Inflammatory macrophage (primary cell): ENCODE measurements at regions not wholly inside any gene's neighbourhood (a gene's known extent, or its start where the extent isn't known, plus 50 kb on each side); places are given as distances from the start of the nearest gene placed in this dataset.
"Not testable (repeated sequence)": the region's sequence is repeated elsewhere in the genome, so short reads cannot be mapped to it uniquely, and the experiment has no call there.

ENCODE experiments used
- DNase-seq, 2 donors: peaks; one replicate each; pipeline ENCODE4 v3.0.0-alpha.2; 2020 to 2022

- DNase-seq = no peak
Observed at GRCh38 chr14:35174342-35174741, 52.0 kb downstream of the PRORP start.

GRCh38 chr14:35180179-35180578, 57.8 kb downstream of the PRORP start:
- DNase-seq = no peak

- peak; percentile 8 to 19 for DNase-seq
Observed at GRCh38 chr14:35184891-35185290, 62.5 kb downstream of the PRORP start.

DNA sequence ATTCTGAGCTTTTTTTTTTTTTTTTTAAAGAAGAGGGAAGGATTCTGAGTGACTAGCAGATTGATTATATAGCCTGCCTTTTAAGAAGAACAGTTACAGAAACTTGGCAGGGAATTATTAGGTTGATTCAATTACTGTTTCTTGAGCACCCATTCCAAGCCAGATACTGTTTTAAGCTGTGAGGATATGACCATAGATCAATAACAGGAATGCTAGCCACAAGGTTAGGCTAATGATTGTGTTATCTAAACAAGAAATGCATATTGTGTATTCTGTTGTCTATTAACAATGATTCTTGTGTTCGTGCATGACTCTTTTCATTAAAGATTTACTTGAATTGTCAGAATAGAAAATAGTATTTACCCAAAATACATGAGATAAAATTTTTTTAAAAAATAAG, 67.1 kb downstream of the PRORP start:
- DNase-seq = no peak

DNA sequence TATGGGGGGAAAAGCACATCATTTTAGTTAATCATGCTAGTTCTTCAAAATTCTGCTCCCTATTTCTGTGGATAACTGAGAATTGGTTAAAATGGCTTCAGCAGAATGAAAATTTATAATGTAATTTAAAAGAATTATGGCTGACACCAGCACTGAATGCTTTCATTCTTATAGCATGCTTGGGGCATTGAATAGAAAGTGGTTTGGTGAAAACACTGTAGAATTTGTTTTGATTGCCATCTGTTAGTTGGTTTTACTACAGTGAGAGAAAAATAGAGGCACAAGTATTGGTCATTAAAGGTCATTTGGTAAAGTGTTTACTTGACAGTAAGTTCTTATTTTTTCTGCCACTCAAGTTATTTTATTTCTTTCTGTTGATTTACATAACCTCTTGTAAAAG, 70.8 kb downstream of the PRORP start:
- DNase-seq = no peak

DNA sequence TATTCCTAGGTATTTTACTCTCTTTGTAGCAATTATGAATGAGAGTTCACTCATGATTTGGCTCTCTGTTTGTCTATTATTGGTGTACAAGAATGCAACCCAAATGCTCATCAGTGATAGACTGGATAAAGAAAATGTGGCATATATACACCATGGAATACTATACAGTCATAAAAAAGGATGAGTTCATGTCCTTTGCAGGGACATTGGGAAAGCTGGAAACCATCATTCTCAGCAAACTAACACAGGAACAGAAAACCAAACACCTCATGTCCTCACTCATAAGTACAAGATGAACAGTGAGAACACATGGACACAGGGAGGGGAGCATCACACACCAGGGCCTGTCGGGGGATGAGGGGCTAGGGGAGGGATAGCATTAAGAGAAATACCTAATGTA, 71.8 kb downstream of the PRORP start:
- DNase-seq = not testable (repeated sequence)

- DNase-seq = peak; percentile 56 to 62
Observed at GRCh38 chr14:35196571-35196970, 74.2 kb downstream of the PRORP start.

GRCh38 chr14:35197015-35197414, 74.7 kb downstream of the PRORP start:
- peak; percentile 5 to 12 for DNase-seq

GRCh38 chr14:35201066-35201465, 78.7 kb downstream of the PRORP start:
- DNase-seq = peak; percentile 15 to 37

GRCh38 chr14:35202195-35202594, 79.8 kb downstream of the PRORP start:
- DNase-seq = peak in 1 of 2 donors; percentile 30

DNA sequence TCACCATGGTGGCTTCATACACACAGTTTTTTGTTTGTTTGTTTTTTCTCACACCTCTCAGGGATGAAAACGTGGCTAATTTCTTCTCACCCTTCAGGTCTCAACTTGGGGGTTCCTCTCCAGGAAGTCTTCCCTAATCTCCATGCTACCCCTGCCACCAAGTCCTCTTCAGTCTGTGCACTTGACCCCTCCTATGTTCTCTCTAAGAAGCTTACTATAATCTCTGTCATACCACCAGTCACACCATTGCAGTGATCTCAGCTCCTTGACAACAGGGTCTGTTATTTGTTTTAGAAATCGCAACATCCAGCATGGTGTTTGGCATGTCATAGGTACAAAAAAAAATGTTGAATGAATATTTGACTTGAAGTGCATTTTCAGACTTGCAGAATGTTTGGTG, 83.4 kb downstream of the PRORP start:
- no peak for DNase-seq

GRCh38 chr14:35211067-35211466, 81.1 kb upstream of the PSMA6 start:
- DNase-seq = no peak

DNA sequence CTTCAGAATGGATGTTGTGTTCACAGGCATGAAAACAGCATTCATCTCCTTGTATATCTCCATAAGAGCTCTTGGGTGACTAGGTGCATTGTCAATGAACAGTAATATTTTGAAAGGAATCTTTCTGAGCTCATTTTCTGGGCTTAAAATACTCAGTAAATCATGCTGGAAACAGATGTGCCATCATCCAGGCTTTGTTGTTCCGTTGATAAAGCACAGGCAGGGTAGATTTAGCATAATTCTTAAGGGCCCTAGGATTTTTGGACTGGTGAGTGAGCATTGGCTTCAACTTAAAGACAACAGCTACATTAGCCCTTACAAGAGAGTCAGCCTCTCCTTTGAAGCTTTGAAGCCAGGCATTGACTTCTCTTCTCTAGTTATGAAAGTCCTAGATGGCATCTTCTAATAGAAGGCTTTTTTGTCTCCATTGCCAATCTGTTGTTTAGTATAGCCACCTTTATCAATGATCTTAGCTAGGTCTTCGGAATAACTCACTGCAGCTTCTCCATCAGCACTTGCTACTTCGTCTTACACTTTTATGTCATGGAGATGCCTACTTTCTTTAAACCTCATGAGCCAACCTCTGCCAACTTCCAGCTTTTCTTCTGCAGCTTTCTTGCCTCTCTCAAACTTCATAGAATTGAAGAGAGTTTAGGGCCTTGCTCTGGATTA, 79.6 kb upstream of the PSMA6 start:
- no peak for DNase-seq

- no peak for DNase-seq
Observed at GRCh38 chr14:35213143-35213788, 78.9 kb upstream of the PSMA6 start.

DNA sequence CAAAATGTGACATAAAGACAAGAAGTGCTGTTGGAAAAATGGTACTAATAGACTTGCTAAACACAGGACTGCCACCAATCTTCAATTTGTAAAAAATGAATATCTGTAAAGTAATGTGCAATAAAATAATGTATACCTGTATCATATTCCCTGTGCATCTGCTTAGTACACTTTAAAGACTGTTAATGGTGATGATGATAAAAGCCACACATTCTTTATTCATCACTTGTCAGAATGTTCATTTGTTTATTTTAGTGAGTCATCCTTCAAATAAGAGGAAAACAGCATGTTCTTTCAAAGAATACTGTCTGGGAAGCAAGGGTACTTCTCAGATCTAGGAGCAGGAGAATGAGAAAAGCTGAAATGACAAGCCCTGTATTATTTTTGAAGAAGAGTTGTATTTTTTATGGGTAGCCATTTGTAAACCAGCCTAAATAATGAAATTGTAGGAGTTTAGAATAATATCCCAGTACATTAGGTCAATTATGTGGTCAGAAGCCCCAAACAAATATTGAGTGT, 78.3 kb upstream of the PSMA6 start:
- no peak for DNase-seq

DNA sequence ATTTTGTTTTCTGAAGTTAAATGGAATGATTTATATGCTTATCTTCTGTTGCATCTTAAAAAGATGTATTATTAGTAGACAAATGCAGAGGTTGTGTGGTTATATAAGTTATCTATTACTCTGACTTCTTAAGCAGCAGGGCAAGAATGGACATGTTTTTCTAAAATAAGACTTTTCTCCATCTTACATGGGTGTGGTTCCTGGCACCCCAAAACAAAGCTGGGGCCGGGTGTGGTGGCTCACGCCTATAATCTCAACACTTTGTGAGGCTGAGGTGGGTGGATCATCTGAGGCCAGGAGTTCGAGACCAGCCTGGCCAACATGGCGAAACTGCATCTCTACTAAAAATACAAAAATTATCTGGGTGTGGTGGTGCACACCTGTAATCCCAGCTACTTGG, 77.8 kb upstream of the PSMA6 start:
- DNase-seq = not testable (repeated sequence)

GRCh38 chr14:35215110-35215813, 76.9 kb upstream of the PSMA6 start:
- DNase-seq = peak; percentile 27 to 44

- not testable (repeated sequence) for DNase-seq
Observed at GRCh38 chr14:35218176-35218575, 74.0 kb upstream of the PSMA6 start.

DNA sequence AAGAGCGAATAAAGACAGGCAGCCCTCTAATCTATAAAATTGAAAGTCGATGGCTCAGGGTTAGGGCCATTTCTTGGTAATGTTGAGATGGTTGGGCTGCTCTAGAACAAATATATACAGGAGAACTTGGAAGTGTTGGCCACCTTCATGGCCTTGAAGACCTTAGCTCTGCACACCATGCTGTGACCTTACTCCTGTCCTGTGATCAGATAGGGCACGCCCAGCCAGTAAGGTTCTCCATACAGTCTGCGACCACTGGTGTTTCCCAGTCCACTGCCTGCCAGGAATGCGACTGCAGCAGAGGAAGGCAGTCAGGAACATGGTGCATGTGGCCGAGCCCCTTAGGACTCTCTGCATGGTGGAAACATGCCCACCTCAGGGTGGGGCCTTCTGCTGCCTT, 73.2 kb upstream of the PSMA6 start:
- no peak for DNase-seq

GRCh38 chr14:35220027-35220676, 72.0 kb upstream of the PSMA6 start:
- DNase-seq = no peak

- no peak for DNase-seq
Observed at GRCh38 chr14:35220920-35221319, 71.3 kb upstream of the PSMA6 start.

GRCh38 chr14:35221462-35221861, 70.7 kb upstream of the PSMA6 start:
- DNase-seq = no peak

DNA sequence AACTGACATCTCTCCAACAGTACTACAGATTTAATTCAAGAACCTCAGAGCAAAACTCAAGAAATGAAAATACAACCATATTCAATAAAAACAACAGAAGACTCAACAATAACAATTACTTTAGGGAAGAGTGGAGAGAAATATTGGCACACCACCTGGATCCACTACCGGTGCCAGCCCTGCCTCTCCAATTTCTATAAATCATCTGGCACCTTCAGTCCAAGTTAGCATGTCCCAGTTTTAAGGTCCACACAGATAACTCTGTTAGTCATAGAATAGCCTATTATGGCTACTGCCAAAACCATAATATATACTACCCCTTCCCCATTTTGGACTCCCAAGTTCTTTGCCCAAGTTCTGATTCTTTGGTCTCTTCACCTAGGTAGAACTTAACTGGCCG, 69.9 kb upstream of the PSMA6 start:
- no peak for DNase-seq
